Mucosa of descending colon (tissue), 3 donors: ENCODE measurements at regions not wholly inside any gene's neighbourhood (a gene's known extent, or its start where the extent isn't known, plus 50 kb on each side); places are given as distances from the start of the nearest gene placed in this dataset.

Experiments used
- ATAC-seq: fragments of 200-7000 bp; cut with Tn5 transposase; one replicate; pipeline ENCODE4 v1.9.1; 2020; ENCODE audit warnings: mild to moderate bottlenecking, moderate library complexity
- DNase-seq, 3 donors: peaks; one replicate each; pipeline ENCODE4 v3.0.0-alpha.2; 2020
- H3K36me3 ChIP-seq: fragments of 200-600 bp; one replicate; pipeline ENCODE4 v1.8.0; 2021; ENCODE audit warnings: low read depth, mild to moderate bottlenecking
- H3K4me1 ChIP-seq: fragments of 200-600 bp; one replicate; pipeline ENCODE4 v1.8.0; 2021; ENCODE audit warnings: low read depth, mild to moderate bottlenecking
- H3K4me3 ChIP-seq: fragments of 200-600 bp; one replicate; pipeline ENCODE4 v1.8.0; 2021; ENCODE audit warnings: mild to moderate bottlenecking
- H3K9me3 ChIP-seq: fragments of 200-600 bp; one replicate; pipeline ENCODE4 v1.8.0; 2021; ENCODE audit warnings: mild to moderate bottlenecking
- intact Hi-C, 2 donors: fragments of 100-400 bp; cut with DNase I in 1 of 2; cut with micrococcal nuclease in 1 of 2; formaldehyde crosslinking; loops; one replicate each; pipeline versions ENCODE4 v1.11.0 to v1.11.1; 2022; cut with DNase I, micrococcal nuclease
- TF ChIP-seq, protein P1 (sequence below): fragments of 200-600 bp; IDR thresholded peaks from one replicate; pipeline ENCODE4 v1.8.0; 2022; ENCODE audit warnings: antibody characterized with exemption, mild to moderate bottlenecking
- donor health status: DM: no; HTN: no; CAD: no; lungs with moderate emphysema.
- donor health status: DM: no; HTN: no; CAD: no.
- donor health status: DM: no; HTN: yes; CAD: no.

DNA sequence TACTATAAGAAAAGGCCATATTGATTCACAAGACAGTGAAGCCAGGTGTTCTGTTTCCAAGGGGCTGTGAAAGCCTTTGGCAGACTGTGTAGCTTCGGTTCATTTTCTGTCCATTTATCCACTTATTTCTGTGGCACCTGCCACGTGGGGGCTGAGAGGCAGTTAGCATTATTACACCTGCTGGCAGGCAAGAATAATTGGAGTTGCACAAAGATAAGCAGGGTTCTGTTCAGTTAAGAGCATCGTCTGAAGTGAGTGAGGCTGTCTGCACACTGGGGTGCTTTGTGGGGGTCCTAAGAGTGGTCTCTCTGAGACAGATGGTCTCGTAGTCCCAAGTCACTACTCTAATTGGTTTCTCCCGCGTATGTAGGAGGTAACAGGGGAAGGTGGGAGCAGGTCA lies 60.6 kb upstream of the CCN6 start:
- intact Hi-C loops: no loop called here
- Histone ChIP-seq H3K4me1 (no peaks in the 10 kb centered on the region), H3K36me3 (no peaks in the 10 kb centered on the region), H3K9me3 (no peaks in the 10 kb centered on the region), H3K4me3 (no peak overlapping the region)
- no peak for ATAC-seq
- no peak for DNase-seq
- TF ChIP-seq, protein P1, sequence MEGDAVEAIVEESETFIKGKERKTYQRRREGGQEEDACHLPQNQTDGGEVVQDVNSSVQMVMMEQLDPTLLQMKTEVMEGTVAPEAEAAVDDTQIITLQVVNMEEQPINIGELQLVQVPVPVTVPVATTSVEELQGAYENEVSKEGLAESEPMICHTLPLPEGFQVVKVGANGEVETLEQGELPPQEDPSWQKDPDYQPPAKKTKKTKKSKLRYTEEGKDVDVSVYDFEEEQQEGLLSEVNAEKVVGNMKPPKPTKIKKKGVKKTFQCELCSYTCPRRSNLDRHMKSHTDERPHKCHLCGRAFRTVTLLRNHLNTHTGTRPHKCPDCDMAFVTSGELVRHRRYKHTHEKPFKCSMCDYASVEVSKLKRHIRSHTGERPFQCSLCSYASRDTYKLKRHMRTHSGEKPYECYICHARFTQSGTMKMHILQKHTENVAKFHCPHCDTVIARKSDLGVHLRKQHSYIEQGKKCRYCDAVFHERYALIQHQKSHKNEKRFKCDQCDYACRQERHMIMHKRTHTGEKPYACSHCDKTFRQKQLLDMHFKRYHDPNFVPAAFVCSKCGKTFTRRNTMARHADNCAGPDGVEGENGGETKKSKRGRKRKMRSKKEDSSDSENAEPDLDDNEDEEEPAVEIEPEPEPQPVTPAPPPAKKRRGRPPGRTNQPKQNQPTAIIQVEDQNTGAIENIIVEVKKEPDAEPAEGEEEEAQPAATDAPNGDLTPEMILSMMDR: no peak

DNA sequence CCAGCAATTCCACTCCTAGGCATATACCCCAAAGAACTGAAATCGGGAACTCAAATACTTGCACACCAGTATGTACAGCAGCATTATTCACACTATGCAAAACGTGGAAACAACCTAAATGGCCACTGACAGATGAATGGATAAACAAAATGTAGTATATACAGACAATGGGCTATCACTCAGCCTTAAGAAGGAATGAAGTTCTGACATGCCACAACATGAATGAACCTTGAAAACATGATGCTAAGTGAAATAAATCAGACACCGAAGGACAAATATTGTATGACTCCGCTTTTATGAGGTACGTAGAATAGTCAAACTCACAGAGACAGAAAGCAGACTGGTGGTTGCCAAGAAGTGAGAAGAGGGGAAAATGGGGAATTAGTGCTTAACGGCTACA lies 59.1 kb upstream of the CCN6 start:
- H3K4me1 ChIP-seq: no peaks in the 10 kb centered on the region
- intact Hi-C loops: loop anchor here in 1 of 2 donors (5.0 kb wide), 1 partner anchor 282 kb away; no protein-coding TSS in a partner anchor
- TF ChIP-seq, protein P1: no peak
- H3K9me3 ChIP-seq: no peaks in the 10 kb centered on the region
- ATAC-seq (no peak), DNase-seq (no peak)
- H3K4me3 ChIP-seq: no peak overlapping the region
- H3K36me3 ChIP-seq: no peaks in the 10 kb centered on the region

DNA sequence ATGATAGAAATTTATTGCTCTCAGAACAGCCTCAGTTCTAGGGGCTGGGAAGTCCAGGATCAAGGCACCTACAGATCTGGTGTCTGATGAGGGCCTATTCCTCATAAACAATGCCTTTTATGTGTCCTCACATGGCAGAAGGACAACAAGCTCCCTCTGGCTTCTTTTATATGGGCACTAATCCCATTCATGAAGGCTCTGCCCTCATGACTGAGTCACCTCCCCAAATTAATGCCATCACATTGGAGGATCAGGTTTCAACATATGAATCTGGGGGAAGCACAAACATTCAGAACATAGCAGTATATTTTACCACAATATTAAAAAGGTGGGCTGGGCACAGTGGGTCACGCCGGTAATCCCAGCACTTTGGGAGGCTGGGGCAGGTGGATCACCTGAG lies 58.5 kb upstream of the CCN6 start:
- intact Hi-C loops: loop anchor here in 1 of 2 donors (5.0 kb wide), 1 partner anchor 283 kb away; no protein-coding TSS in a partner anchor

DNA sequence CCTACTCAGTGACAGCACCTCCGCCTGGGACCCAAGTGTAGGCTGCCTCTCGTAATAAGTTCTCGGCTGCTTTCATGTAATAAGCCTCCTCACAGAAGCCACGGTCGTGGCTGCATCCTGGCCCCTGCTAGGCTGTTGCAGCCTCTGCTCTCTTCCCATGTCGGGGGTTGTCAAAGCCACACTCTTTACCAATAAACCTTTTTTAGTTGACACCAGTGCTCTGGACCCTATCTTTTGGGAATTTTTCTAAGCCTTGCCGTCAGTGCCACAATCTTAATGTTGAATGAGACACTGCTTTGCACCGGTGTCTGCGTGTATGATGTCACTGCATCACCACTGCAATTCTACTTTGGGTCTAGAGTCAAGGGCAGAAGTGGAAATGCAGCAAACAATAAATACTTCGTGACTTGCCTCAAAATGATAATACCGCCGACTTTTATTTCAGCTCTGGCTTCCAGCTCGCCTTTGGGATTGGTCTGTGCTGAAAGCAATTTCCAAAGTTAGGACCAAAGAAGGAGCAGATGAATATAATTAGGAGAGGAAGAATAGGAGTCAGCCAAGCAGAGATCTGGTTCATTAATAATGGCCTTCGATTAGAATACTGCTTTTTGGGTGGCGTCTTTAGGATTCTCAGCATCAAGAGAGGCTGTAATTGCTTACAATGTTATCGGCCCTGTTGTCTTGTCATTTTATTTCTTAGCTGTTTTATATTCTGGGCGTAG lies 57.6 kb upstream of the CCN6 start:
- Histone ChIP-seq H3K4me1 (no peaks in the 10 kb centered on the region), H3K9me3 (no peaks in the 10 kb centered on the region), H3K36me3 (no peaks in the 10 kb centered on the region), H3K4me3 (no peak overlapping the region)
- DNase-seq (no peak), ATAC-seq (no peak)
- intact Hi-C loops: loop anchor here (2.0 to 5.0 kb wide), 2 partner anchors 284 to 286 kb away; no protein-coding TSS in a partner anchor
- TF ChIP-seq, protein P1: no peak

More for the DNA sequence above, 58.5 kb upstream of the CCN6 start:
- Histone ChIP-seq H3K9me3 (no peaks in the 10 kb centered on the region), H3K4me1 (no peaks in the 10 kb centered on the region), H3K4me3 (no peak overlapping the region), H3K36me3 (no peaks in the 10 kb centered on the region)
- TF ChIP-seq, protein P1: no peak
- ATAC-seq (no peak), DNase-seq (no peak)

DNA sequence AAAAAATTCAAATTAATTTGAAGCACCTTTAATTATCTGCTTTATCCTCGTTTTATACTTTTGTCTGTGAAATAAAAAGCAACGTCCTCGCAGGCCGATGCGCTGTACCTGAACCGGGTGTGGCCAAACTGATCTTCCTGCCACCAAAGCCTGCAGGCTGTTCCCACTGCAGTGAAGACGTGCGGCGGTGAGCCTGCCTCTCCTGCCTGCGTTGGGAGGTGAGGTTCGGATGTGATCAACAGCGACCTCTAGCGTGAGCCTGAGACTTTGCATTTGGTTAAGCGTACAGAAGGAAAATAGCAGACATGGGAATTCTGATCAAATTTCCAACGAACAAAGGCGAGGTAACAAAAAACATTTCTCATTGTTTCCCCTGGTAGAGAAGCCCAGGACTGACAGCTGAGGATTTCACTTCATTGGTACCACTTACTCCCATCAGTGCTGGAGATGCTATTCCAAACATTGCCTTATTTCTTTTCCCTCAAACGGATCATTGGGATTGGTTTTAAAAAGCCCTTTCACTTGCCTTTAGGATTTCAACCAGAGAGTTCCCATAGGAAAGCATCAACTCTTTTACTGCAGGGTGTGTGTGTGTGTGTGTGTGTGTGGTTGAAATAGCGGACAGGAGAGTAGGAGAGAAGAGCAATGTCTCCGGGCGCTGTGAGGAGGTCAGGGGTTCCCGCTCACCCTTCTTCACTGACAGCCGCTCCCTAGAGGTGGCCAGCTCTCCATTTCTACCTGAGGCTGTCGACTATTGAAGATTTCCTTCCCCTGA lies 56.6 kb upstream of the CCN6 start:
- no peaks in the 10 kb centered on the region for H3K36me3 ChIP-seq
- H3K4me3 ChIP-seq: no peak overlapping the region
- DNase-seq (peak; percentile 71 to 85 (median 79)), ATAC-seq (peak; percentile 95)
- H3K9me3 ChIP-seq: no peaks in the 10 kb centered on the region
- TF ChIP-seq, protein P1: peak; percentile 78
- no peaks in the 10 kb centered on the region for H3K4me1 ChIP-seq
- intact Hi-C loops: loop anchor here (2.0 to 5.0 kb wide), 2 partner anchors 285 to 286 kb away; no protein-coding TSS in a partner anchor
